ENCODE measurements at regions not wholly inside any gene's neighbourhood (a gene's known extent, or its start where the extent isn't known, plus 50 kb on each side); places are given as distances from the start of the nearest gene placed in this dataset.
"Not testable (repeated sequence)": the region's sequence is repeated elsewhere in the genome, so short reads cannot be mapped to it uniquely, and the experiment has no call there.

GRCh38 chr18:24567199-24567598 lies 106.8 kb downstream of the HRH4 start:
- DNase-seq: no peak

- DNase-seq: no peak
Measured at GRCh38 chr18:24570716-24571115, 110.3 kb downstream of the HRH4 start.

GRCh38 chr18:24582771-24583170 lies 122.3 kb downstream of the HRH4 start:
- DNase-seq: no peak

DNA sequence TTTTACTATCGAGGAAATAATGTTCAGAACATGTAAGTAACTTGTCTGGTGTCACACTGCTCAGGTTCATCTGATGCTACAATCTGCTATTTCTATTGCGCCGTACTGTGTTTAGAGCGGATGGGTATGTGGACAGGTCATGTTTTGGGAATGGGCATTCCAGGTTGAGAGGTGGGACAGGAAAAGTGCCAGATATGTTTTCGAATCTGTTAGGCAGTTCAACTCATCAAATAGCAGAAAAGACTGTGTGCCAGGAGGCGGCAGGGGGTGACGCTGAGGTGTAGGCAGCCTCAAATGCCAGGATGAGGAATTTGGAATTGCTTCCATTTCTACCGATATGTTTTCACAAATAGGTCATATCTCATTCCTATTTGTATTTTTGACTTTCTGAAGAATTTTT lies 123.8 kb downstream of the HRH4 start:
- no peak for DNase-seq

- no peak for DNase-seq
Measured at GRCh38 chr18:24584813-24585212, 124.4 kb downstream of the HRH4 start.

DNA sequence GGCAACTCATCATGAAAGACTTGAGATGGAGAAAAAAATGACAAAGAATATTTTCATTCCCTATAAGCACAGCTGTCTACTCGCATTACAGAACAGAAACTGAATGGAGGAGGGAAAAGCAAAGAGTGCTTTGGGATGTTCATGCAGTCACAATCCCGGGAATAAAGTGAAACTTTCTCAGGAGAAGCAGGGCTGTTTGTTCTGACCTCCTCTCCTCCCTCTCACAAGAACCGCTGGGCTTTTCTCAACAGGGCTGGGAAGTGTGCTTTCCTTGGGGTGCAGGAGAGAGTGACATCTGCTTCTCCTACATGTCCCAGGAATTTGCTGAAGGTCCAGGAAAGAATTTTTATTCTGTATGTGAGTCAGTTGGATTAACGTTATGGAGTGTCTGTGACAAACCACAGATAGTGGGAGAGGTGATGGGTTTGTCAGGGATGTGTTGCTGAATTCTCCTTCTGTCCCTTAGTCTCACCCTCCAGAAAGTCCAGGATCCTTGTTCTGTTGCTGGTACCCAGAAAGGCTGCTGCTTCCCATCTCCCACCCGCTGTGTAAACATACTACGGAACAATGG lies 125.6 kb downstream of the HRH4 start:
- DNase-seq: no peak

DNA sequence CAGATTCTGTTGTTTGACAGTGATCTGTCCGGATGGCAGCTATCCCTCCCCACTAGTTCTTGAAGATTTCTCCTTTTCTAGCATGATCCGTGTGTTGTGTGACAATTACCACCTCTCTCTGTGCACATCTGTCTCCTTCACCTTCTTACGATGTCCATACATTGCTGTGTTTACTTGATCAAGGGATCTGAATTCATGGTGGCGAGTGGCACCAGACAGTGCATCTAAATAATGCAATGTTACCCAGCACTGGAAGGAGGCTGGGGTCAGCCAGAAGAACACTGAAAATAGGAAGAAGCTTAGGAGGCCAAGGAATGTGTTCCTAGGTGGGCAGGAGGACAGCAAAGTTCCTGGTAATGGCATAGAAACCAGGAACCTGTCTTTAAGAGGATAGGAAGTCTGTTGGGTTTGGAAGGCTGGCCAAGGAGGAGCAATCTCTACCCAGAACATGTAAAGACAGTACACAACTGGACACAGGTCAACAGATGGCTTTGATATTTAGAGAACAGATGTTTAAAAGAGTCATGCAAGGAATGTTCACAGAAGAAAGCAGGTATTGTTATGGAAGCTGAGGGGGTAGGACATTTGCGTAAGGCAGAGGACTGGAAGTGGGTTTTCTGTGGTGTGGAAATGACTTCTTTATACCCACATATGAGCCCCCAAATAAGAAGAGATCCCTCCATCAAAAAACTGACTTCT lies 126.4 kb downstream of the HRH4 start:
- DNase-seq: no peak

- no peak for DNase-seq
Measured at GRCh38 chr18:24588440-24588839, 128.0 kb downstream of the HRH4 start.

- no peak for DNase-seq
Measured at GRCh38 chr18:24590946-24591345, 130.5 kb downstream of the HRH4 start.

GRCh38 chr18:24593401-24593800 lies 133.0 kb downstream of the HRH4 start:
- DNase-seq: no peak

DNA sequence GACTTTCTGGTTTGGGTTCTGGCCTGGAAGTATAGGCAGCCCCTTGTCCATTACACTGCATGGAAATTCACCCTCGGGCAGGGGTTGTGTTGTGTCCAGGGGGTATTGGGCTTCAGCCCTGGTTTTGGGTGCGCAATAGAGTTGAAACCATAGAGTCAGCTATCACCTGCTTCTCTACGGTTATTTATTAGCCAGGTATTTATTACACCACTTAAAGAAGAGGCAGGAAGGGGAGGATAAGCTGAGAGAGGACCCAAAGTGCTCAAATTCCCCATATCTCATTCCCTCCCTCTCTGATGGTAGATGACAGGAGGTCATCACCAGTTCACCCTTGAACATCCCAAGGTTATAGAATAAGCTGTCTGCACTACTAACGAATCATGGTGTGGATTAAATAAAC lies 133.4 kb downstream of the HRH4 start:
- DNase-seq: no peak

DNA sequence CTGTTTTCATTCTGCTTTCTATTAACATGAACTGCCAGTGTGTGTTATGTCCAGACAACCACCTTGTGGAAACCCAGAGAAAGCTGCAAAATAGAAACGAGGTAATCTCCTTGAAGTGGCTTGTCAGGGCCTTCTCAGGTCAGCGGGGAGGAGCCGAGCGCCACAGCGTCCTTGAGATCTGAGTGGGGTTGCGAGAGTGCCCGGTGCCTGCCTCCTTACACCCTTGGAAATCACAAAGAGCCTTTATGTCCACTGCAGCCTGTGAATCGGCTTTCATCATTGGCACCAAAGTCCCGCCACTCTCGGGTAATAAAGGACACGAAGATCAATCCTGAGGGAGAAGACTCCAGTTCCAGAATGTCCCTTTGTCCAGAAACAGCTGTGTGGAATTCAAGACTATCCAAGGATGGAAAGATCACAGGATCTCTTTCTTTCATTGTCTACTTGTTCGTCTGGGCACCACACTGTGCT lies 135.2 kb downstream of the HRH4 start:
- no peak for DNase-seq

- DNase-seq: peak in 1 of 2 donors; percentile 29
Measured at GRCh38 chr18:24600076-24600654, 139.7 kb downstream of the HRH4 start.

DNA sequence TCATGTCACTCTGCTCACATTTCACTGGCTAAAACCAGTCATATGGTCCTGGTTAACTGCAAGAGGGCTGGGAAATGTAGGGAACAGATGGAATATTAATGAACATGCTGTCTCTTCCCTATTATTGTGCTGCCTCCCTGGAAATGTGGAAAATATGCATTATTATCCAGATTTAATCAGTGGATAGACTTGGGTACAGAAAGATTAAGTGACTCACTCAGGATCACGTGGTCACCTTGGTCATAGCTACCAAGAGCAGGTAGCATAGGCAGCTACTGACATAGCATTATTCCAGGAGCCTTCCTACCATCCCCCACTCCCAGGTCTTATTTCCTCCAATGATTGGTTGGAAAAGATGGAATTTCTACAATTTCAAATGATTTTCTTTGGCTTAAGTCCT lies 141.1 kb downstream of the HRH4 start:
- DNase-seq: no peak

DNA sequence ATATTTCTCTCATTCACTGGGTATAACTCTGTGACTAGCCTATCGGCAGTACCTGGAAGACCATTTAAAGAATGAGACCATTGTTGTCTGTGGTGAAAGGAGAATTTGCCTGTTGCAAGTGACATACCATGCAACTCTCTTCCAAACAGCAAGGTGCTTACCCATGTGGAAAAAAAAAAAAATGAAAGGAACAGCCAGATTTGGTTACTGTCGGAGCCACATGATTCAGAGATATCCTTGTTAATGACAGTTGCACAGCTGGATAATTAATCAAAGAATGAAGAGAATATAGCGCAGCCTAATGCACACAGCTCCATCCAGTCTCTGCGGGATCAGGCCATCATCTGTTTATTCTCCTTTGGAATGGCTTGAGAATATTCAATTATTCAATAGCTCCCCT lies 141.8 kb downstream of the HRH4 start:
- DNase-seq: no peak

DNA sequence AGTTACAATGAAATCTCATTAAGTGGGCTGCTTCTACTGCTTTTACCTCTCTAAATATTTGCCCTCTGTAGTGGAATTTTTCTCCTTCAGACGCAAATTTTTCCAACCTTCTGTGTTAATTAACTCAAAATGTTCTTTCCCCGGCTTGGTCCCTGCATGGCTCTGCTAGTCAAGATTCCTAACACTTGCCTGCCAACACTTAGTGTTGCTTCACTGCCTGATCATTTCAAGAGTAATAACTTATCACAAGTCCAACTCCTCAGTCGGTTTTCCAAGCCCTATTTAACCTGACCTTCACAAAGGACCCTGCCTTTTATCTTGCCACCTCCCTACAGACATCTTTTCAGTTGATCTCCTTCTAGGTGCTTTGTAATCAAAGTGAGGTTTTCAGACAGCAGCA lies 142.7 kb downstream of the HRH4 start:
- DNase-seq: no peak

- no peak for DNase-seq
Measured at GRCh38 chr18:24605444-24605843, 145.0 kb downstream of the HRH4 start.

DNA sequence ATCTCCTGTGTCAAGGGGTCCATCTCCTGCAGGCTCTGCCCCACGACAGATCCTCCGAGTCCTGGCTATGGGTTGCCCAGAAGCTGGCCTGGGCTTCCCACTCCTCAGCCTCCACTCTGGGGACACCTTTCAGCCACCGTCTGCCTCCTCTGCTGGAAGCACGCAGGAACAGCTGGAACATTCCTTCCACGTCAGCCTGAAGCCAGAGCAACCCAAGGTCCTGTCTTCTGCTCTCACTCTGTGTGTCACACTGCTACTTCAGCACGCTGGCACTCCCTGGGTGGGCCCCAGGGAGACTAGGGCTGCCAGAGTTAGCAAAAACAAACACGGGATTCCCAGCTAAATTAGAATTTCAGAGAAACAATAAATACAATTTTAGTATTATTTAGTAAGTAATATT lies 148.8 kb downstream of the HRH4 start:
- DNase-seq: no peak

- no peak for DNase-seq
Measured at GRCh38 chr18:24611075-24611474, 150.6 kb downstream of the HRH4 start.

DNA sequence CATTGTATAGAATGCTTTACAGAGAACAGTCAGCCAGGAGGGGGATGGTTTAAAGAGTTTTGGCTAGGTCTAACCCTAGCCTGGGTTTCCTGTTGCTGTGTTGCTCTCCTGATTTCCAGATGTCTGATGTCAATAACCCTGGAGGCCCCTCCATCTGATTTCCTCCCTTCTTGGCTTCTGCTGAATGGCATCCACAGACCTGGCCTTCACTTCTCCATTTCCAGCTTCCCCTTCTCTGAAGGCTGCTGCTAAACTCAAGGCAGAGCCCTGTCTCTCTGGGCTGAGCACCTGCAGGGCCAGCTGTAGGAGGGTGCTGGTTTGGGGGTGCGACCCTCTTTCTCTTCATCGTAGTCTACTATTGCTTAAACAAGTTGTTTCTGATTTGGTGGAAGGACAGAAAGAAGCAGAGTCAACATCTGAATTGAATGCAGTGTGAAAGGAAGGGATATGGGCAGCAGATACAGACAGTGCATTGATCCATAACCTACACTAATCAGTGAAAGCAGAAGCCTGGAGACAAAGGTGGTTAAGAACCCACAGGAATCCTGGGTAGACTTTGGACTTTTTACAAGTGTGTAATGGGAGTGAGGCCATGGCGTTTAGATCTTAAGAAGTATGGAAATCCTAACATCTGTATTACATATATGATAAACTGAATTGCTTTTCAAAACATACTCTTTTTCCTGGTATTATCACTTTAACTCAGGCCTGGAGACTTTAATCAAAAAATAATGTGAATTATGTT lies 153.6 kb downstream of the HRH4 start:
- DNase-seq: no peak

- DNase-seq: no peak
Measured at GRCh38 chr18:24616653-24617052, 156.2 kb downstream of the HRH4 start.

GRCh38 chr18:24624421-24624820 lies 164.0 kb downstream of the HRH4 start:
- DNase-seq: not testable (repeated sequence)

- no peak for DNase-seq
Measured at GRCh38 chr18:24627644-24628315, 167.3 kb downstream of the HRH4 start.
